HepG2 (cell line): ENCODE measurements at regions not wholly inside any gene's neighbourhood (a gene's known extent, or its start where the extent isn't known, plus 50 kb on each side); places are given as distances from the start of the nearest gene placed in this dataset.
"Not testable (repeated sequence)": the region's sequence is repeated elsewhere in the genome, so short reads cannot be mapped to it uniquely, and the experiment has no call there.

Source experiments
- BRD4 ChIP-seq: sonication (generic); formaldehyde crosslinking; IDR thresholded peaks from 2 replicates; pipeline ENCODE4 v1.4.0; 2020; ENCODE audit warnings: missing genetic modification reagents
- GMEB1 ChIP-seq: sonication (generic); formaldehyde crosslinking; IDR thresholded peaks from 2 replicates; pipeline ENCODE4 v1.5.1; 2020; ENCODE audit warnings: missing genetic modification reagents, mild to moderate bottlenecking, borderline replicate concordance
- NFRKB ChIP-seq: fragments of 450-650 bp; IDR thresholded peaks from 2 replicates; pipeline ENCODE4 v1.6.1; 2017
- PBX2 ChIP-seq: IDR thresholded peaks from 2 replicates; pipeline ENCODE4 v1.6.1; 2016; ENCODE audit warnings: control low read depth
- ZBTB33 ChIP-seq: sonication (generic); formaldehyde crosslinking; IDR thresholded peaks from 2 replicates; pipeline ENCODE4 v1.4.0; 2020; ENCODE audit warnings: missing genetic modification reagents
- ZHX2 ChIP-seq, 2 experiments: sonication (generic) in 1 of 2; formaldehyde crosslinking in 1 of 2; IDR thresholded peaks; 2 replicates each; pipeline versions ENCODE4 v1.6.1 to v1.9.0; 2014 to 2022; ENCODE audit warnings: antibody characterized with exemption in 1 of 2, borderline replicate concordance in 1 of 2, inconsistent platforms in 1 of 2, low read depth in 1 of 2, missing genetic modification reagents in 1 of 2

GRCh38 chr22:15880926-15881325 is 191.1 kb downstream of the POTEH start:
- not testable (repeated sequence) for TF ChIP-seq ZBTB33 (CRISPR knock-in tag); PBX2 (CRISPR knock-in tag); BRD4 (CRISPR knock-in tag); NFRKB; ZHX2 (IDR thresholded peaks at IDR 0.05; ENCODE audit: low read depth); ZHX2 (CRISPR knock-in tag; IDR thresholded peaks at IDR 0.05; ENCODE audit: borderline replicate concordance); GMEB1 (CRISPR knock-in tag)
